Occipital lobe (tissue), 1 donor: ENCODE measurements at regions not wholly inside any gene's neighbourhood (a gene's known extent, or its start where the extent isn't known, plus 50 kb on each side); places are given as distances from the start of the nearest gene placed in this dataset.

Source experiments
- DNase-seq: peaks from one replicate; lab custom pipeline; 2025; lab: John Stamatoyannopoulos, UW

DNA sequence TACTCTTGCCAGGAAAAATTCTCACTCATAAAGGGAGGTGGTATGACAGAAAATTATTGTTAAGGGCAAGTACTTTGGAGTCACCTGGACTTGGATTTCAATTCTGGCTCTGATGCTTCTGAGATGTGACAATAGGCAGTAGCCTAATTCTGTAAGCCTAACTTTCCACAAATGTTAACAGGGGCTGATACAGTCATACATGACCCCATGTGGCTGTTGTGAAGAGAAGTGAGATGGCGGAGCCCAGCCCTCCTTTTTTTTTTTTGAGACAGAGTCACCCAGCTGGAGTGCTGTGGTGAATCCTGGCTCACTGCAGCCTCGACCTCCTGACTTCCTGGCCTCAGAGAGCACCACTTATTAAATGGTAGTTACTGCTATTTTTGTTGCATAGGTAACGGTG is 54.4 kb upstream of the IRF2 start:
- DNase-seq: no peak

DNA sequence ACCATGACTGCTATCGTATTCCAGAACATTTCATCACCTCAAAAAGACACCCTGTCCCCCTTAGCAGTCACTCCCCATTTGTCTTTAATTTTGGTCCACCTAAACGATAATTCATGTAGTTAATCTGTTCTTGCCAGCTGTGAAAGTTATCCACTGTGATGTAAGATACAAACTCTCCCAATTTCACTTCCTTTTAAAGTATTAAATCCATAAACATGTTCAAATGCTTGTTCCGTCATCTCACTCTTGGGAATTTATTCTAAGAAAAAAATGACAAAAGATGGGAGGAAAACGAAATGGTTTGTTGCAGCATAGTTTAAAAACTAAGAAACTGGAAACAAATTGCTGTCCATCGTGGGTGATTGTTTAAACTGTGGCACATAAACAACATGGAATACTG is 53.7 kb upstream of the IRF2 start:
- DNase-seq: no peak

DNA sequence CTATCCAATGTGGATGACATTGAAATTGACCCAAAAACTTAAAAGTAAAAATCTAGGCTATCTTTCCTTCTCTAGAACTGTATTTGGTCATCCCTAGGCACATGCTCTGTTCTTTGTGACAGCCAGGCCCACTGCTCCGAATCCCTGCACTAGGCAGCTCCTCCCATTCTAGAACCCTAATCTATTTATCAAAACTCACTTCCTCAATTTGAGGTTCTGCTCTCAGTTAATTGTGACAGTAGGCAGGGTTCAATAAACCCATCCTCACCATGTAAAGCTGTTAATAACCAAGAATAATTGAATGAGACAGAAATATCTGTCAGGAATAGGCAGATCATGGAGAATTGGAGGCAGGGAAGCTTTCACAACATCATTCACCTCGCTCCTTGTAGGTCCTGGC is 51.9 kb upstream of the IRF2 start:
- no peak for DNase-seq
